ENCODE measurements at regions not wholly inside any gene's neighbourhood (a gene's known extent, or its start where the extent isn't known, plus 50 kb on each side); places are given as distances from the start of the nearest gene placed in this dataset.

DNA sequence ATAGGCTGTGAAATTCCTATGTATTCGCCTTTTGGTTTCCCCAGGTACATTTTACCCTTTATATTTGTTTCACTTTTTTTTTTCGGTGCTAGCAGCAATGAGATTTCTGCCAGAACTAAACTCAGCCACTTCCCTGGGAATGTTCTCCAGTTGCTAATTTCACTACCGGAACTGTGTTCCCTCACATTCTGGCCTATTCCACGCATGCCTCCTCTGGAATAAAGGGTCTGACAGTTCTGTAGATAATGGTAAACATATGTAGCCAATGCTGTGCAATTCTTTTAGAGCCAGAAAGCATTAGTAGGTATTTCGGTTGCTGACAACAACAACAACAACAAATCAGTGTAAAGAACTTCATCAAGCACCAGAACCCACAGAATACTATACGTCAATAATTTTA lies 96.1 kb upstream of the TBX18 start:
- no peak for TF ChIP-seq EZH2phosphoT487 (conservative IDR thresholded peaks at IDR 0.05; ENCODE audit: low read length)
- TF ChIP-seq, protein P1, sequence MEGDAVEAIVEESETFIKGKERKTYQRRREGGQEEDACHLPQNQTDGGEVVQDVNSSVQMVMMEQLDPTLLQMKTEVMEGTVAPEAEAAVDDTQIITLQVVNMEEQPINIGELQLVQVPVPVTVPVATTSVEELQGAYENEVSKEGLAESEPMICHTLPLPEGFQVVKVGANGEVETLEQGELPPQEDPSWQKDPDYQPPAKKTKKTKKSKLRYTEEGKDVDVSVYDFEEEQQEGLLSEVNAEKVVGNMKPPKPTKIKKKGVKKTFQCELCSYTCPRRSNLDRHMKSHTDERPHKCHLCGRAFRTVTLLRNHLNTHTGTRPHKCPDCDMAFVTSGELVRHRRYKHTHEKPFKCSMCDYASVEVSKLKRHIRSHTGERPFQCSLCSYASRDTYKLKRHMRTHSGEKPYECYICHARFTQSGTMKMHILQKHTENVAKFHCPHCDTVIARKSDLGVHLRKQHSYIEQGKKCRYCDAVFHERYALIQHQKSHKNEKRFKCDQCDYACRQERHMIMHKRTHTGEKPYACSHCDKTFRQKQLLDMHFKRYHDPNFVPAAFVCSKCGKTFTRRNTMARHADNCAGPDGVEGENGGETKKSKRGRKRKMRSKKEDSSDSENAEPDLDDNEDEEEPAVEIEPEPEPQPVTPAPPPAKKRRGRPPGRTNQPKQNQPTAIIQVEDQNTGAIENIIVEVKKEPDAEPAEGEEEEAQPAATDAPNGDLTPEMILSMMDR (IDR thresholded peaks at IDR 0.05; ENCODE audit: insufficient read depth, low read length, poor library complexity, severe bottlenecking): no peak
- no peaks in the 10 kb centered on the region for H3K36me3 ChIP-seq (ENCODE audit: low read length)
- no peaks in the 10 kb centered on the region for H3K27me3 ChIP-seq (ENCODE audit: low read length)
- H3K79me2 ChIP-seq (ENCODE audit: insufficient read depth, low read length): no peaks in the 10 kb centered on the region
- no peak overlapping the region for H2AFZ ChIP-seq (ENCODE audit: low read depth, low read length, severe bottlenecking)
- no peak overlapping the region for H3K4me2 ChIP-seq (ENCODE audit: low read depth, low read length, poor library complexity, severe bottlenecking)
- H3F3A ChIP-seq (ENCODE audit: insufficient read depth): no peaks in the 10 kb centered on the region
- no peak overlapping the region for H3K4me3 ChIP-seq (ENCODE audit: insufficient read depth, low read length, poor library complexity, severe bottlenecking)
- no peaks in the 10 kb centered on the region for H3K9me2 ChIP-seq (replicated peaks; ENCODE audit: insufficient read depth, low read length)
- no peaks in the 10 kb centered on the region for H3K9me3 ChIP-seq (ENCODE audit: insufficient read depth, low read length)
- no peaks in the 10 kb centered on the region for H4K20me1 ChIP-seq (ENCODE audit: low read depth, low read length)
- H3K27ac ChIP-seq (ENCODE audit: low read depth, low read length): no peak overlapping the region
- H3K9ac ChIP-seq (ENCODE audit: low read length): no peak overlapping the region

DNA sequence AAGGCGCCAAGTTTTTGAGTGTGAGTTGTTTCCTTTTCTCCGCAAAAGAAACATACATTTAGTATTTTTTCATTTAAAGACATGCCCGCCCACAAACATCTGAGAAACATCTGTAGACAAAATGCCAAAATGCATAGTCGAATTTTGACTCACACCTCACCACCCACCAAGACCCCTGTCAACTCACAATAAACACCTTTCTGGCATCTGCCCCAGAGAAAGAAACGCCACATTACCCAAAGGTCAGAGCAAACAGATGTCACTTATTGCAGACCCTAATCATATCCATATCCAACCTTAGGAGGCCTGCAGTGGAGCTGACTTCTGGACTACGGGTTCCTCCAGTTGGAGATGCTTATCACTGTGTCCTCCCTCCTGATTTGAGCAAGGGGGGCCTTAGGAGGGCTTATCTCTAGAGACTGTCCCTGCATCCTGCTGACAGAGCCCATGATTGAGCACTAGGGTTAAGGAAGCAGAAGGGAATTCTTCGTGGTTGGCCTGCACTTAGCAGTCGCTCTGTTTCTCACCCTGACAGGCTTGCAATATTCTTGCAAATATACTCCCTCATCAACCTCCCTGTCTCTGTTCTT lies 90.5 kb upstream of the TBX18 start:
- Histone ChIP-seq H3K36me3 (ENCODE audit: low read length) (no peaks in the 10 kb centered on the region), H3K9me3 (ENCODE audit: insufficient read depth, low read length) (no peaks in the 10 kb centered on the region), H2AFZ (ENCODE audit: low read depth, low read length, severe bottlenecking) (no peak overlapping the region), H3K4me3 (ENCODE audit: insufficient read depth, low read length, poor library complexity, severe bottlenecking) (no peak overlapping the region), H3K9me2 (replicated peaks; ENCODE audit: insufficient read depth, low read length) (no peaks in the 10 kb centered on the region), H3K79me2 (ENCODE audit: insufficient read depth, low read length) (no peaks in the 10 kb centered on the region), H3K4me2 (ENCODE audit: low read depth, low read length, poor library complexity, severe bottlenecking) (no peak overlapping the region), H3K9ac (ENCODE audit: low read length) (no peak overlapping the region), H3K27ac (ENCODE audit: low read depth, low read length) (no peak overlapping the region), H4K20me1 (ENCODE audit: low read depth, low read length) (no peaks in the 10 kb centered on the region), H3K27me3 (ENCODE audit: low read length) (no peaks in the 10 kb centered on the region), H3F3A (ENCODE audit: insufficient read depth) (no peaks in the 10 kb centered on the region)
- TF ChIP-seq, protein P1 (IDR thresholded peaks at IDR 0.05; ENCODE audit: insufficient read depth, low read length, poor library complexity, severe bottlenecking): no peak
- no peak for TF ChIP-seq EZH2phosphoT487 (conservative IDR thresholded peaks at IDR 0.05; ENCODE audit: low read length)

DNA sequence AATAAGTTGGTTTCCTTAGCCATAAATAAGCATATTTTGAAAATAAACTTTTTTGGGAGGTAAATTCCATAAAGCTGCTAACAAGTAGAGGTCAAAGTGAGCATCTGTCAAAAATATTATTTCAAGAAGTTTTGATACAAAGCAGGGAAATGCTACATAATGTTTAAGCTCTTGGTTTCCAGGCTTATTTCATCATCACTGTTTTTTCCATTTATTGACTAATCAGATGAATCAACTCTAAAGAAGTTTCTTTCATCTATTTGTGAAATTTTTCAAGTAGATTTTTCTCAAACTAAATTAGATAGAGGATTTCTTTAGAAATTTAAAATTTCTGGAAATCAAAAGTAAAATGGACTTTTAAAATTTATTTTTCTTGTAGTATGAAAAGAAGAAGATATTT lies 89.5 kb upstream of the TBX18 start:
- Histone ChIP-seq H3K79me2 (ENCODE audit: insufficient read depth, low read length) (no peaks in the 10 kb centered on the region), H4K20me1 (ENCODE audit: low read depth, low read length) (no peaks in the 10 kb centered on the region)

More for the DNA sequence above, 89.5 kb upstream of the TBX18 start:
- Histone ChIP-seq H3K27ac (ENCODE audit: low read depth, low read length) (no peak overlapping the region), H3K36me3 (ENCODE audit: low read length) (no peaks in the 10 kb centered on the region), H3K9ac (ENCODE audit: low read length) (no peak overlapping the region), H3K9me3 (ENCODE audit: insufficient read depth, low read length) (no peaks in the 10 kb centered on the region), H3F3A (ENCODE audit: insufficient read depth) (no peaks in the 10 kb centered on the region), H2AFZ (ENCODE audit: low read depth, low read length, severe bottlenecking) (no peak overlapping the region), H3K9me2 (replicated peaks; ENCODE audit: insufficient read depth, low read length) (no peaks in the 10 kb centered on the region), H3K4me2 (ENCODE audit: low read depth, low read length, poor library complexity, severe bottlenecking) (no peak overlapping the region), H3K27me3 (ENCODE audit: low read length) (no peaks in the 10 kb centered on the region), H3K4me3 (ENCODE audit: insufficient read depth, low read length, poor library complexity, severe bottlenecking) (no peak overlapping the region)
- TF ChIP-seq, protein P1 (IDR thresholded peaks at IDR 0.05; ENCODE audit: insufficient read depth, low read length, poor library complexity, severe bottlenecking): no peak
- TF ChIP-seq EZH2phosphoT487 (conservative IDR thresholded peaks at IDR 0.05; ENCODE audit: low read length): no peak
